ENCODE measurements at regions not wholly inside any gene's neighbourhood (a gene's known extent, or its start where the extent isn't known, plus 50 kb on each side); places are given as distances from the start of the nearest gene placed in this dataset.
"Not testable (repeated sequence)": the region's sequence is repeated elsewhere in the genome, so short reads cannot be mapped to it uniquely, and the experiment has no call there.

DNA sequence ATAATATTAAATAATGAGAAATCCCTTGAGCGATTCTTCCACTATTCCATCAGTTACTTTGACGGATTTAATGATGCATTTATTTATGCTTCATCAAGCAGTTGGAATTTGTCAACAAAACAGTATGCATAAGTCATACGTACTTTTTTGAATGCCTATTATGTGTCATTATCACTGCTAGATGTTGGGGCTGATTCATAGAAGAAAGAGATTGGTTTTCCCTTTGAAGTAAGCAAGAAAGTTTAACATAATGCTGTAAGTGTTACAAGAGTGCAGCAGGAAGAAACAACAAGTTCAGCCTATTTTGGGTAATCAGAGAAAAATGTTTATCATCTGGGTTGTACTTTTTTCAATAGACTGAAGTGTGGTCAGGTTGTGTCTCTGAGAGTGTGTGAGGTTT lies 121.2 kb upstream of the RANBP3L start:
- H3K4me1 Mint-ChIP-seq (ENCODE audit: low read depth), result peaks cover 15% of the 10 kb centered on the region
- no peaks in the 10 kb centered on the region for H3K9me3 Mint-ChIP-seq
- TF ChIP-seq, protein P1, sequence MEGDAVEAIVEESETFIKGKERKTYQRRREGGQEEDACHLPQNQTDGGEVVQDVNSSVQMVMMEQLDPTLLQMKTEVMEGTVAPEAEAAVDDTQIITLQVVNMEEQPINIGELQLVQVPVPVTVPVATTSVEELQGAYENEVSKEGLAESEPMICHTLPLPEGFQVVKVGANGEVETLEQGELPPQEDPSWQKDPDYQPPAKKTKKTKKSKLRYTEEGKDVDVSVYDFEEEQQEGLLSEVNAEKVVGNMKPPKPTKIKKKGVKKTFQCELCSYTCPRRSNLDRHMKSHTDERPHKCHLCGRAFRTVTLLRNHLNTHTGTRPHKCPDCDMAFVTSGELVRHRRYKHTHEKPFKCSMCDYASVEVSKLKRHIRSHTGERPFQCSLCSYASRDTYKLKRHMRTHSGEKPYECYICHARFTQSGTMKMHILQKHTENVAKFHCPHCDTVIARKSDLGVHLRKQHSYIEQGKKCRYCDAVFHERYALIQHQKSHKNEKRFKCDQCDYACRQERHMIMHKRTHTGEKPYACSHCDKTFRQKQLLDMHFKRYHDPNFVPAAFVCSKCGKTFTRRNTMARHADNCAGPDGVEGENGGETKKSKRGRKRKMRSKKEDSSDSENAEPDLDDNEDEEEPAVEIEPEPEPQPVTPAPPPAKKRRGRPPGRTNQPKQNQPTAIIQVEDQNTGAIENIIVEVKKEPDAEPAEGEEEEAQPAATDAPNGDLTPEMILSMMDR (IDR thresholded peaks at IDR 0.05), result no peak
- H3K4me3 Mint-ChIP-seq, result no peak overlapping the region
- no peak overlapping the region for H3K27ac Mint-ChIP-seq
- H3K36me3 Mint-ChIP-seq (ENCODE audit: low read depth), result no peaks in the 10 kb centered on the region
- DNase-seq, result peak; percentile 37
- H3K27me3 Mint-ChIP-seq (ENCODE audit: insufficient read depth), result peaks cover 20% of the 10 kb centered on the region

DNA sequence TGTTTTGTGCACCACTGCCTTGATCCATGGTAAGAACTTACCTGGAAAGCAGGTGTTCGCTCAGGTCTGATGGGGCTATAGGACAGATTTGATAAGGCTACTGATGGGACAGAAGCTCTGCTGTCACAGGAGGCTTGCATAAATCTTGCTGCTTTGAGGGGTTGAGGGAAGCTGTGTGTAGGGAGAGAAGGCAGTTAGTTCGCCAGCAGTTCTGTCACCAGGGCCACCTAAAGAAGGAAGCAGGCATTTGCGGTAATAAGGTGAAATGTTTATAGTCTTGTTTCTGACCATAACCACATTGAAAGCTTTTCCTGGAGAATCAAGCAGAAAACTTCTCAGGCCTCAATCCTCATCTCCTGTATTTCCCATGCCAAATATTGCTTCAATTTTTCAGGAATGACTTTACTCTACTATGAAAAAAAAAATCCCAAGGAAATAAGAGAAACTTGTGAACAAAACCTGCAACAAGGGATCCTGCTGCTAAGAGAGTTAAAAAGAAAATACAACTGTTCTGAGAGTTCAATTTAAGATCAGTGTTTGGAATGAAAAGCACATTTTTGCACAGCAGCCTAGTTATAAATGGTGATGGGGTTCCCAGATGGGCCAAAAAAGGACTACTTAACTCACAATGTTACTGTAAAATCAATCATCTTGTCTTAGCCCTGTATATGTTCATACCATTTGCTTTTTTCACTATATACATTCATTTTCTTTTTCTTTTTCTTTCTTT lies 122.0 kb upstream of the RANBP3L start:
- H3K4me1 Mint-ChIP-seq (ENCODE audit: low read depth), result peaks cover 13% of the 10 kb centered on the region
- no peak for DNase-seq
- peaks cover 20% of the 10 kb centered on the region for H3K27me3 Mint-ChIP-seq (ENCODE audit: insufficient read depth)
- H3K36me3 Mint-ChIP-seq (ENCODE audit: low read depth), result no peaks in the 10 kb centered on the region
- H3K9me3 Mint-ChIP-seq, result no peaks in the 10 kb centered on the region
- TF ChIP-seq, protein P1 (IDR thresholded peaks at IDR 0.05), result no peak
- no peak overlapping the region for H3K4me3 Mint-ChIP-seq
- no peak overlapping the region for H3K27ac Mint-ChIP-seq

DNA sequence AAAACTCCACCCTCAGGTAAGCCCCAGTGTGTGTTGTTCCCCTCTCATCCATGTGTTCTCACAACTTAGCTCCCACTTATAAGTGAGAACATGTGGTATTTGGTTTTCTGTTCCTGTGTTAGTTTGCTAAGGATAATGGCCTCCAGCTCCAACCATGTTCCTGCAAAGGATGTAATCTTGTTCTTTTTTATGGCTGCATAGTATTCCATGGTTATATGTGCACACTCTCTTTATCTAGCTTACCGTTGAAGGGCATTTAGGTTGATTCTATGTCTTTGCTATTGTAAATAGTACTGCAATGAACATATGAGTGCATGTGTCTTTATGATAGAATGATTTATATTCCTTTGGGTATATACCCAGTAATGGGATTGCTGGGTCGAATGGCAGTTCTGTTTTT lies 124.4 kb upstream of the RANBP3L start:
- peaks cover 31% of the 10 kb centered on the region for H3K27me3 Mint-ChIP-seq (ENCODE audit: insufficient read depth)
- not testable (repeated sequence) for H3K4me3 Mint-ChIP-seq; H3K9me3 Mint-ChIP-seq; H3K27ac Mint-ChIP-seq; H3K36me3 Mint-ChIP-seq (ENCODE audit: low read depth); DNase-seq
- peaks cover 13% of the 10 kb centered on the region for H3K4me1 Mint-ChIP-seq (ENCODE audit: low read depth)

DNA sequence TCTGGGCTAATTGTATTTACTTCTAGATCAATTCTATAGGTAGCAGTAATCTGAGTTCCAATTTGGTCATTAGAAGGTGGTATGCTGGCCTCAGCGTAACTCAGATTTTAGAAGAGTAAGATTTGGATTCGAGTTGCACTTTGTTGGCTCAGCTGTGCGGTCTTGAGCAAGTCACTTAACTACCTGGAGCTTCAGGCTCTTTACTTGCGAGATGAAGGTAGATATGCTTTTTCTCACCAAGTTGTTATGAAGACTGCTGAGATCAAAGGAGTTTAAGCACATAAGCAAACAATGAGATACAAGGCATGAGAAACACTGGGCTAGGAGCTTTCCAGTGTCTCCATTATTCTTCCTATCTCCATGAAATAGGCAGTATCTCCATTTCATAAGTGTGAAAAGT lies 133.8 kb upstream of the RANBP3L start:
- H3K4me1 Mint-ChIP-seq (ENCODE audit: low read depth), result no peaks in the 10 kb centered on the region

DNA sequence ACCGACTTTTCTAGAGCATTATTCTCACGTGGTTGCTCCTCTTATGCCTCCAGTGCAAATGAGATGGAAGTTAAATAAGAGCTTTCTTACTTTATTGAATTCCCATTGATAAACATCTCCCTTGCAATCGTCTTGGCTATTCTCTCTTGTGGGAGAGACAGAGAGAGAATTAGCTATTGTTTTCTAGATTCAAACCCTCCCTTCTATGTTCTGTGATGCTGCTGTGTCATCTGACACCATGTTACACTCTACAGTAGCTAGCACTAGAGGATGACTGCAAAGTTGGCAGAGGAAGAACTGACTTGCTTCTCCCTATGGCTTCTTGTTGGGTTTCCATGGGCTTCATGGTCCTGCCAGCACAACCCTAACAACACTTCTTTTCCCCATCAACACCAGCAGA lies 134.6 kb upstream of the RANBP3L start:
- H3K36me3 Mint-ChIP-seq (ENCODE audit: low read depth), result no peaks in the 10 kb centered on the region
- no peak overlapping the region for H3K27ac Mint-ChIP-seq
- no peaks in the 10 kb centered on the region for H3K4me1 Mint-ChIP-seq (ENCODE audit: low read depth)
- peaks cover 32% of the 10 kb centered on the region for H3K27me3 Mint-ChIP-seq (ENCODE audit: insufficient read depth)
- no peaks in the 10 kb centered on the region for H3K9me3 Mint-ChIP-seq
- no peak overlapping the region for H3K4me3 Mint-ChIP-seq
- TF ChIP-seq, protein P1 (IDR thresholded peaks at IDR 0.05), result no peak
- no peak for DNase-seq

More for the DNA sequence above, 133.8 kb upstream of the RANBP3L start:
- Mint-ChIP-seq H3K36me3 (ENCODE audit: low read depth) (no peaks in the 10 kb centered on the region), H3K4me3 (no peak overlapping the region), H3K27ac (no peak overlapping the region), H3K27me3 (ENCODE audit: insufficient read depth) (peaks cover 39% of the 10 kb centered on the region), H3K9me3 (no peaks in the 10 kb centered on the region)
- no peak for DNase-seq
- TF ChIP-seq, protein P1 (IDR thresholded peaks at IDR 0.05), result no peak

DNA sequence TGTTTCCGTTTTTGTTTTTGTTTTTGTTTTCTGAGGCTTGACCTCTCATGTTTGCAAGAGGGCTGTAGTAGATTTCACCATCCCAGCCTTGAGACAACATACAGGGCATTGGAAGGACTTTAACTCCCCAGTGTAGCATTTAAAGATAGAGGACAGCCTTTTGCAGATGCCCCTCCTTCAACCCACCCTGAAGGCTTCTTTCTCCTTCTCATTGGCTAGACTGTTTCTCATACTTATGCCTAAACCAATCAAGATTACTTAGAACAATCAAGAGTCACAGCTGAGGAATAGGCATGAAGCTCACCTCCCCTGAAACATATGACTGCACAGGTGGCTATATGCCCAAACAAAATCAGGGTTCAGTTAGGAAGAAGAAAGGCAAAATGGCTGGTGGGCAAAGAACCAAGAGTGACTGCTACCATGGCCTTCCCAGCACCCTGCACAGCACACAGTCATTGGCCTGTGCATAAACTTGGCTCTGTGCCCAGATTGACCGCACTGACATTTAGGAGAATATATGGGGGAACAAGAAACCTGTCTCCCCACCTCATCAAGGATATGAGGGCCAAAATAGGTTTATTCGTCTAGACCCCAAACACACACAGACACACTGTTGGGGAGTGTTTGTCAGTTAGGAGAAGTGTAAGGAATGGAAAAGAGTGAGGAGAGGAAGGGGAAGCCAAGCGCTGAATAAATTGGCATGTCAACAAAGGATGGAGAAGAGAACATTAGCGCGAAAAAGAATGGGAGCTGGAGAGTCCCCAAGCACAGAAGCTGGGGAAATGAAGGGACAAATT lies 137.3 kb upstream of the RANBP3L start:
- Mint-ChIP-seq H3K4me3 (no peak overlapping the region), H3K4me1 (ENCODE audit: low read depth) (peaks cover 17% of the 10 kb centered on the region), H3K9me3 (no peaks in the 10 kb centered on the region), H3K27ac (no peak overlapping the region), H3K27me3 (ENCODE audit: insufficient read depth) (peaks cover 24% of the 10 kb centered on the region), H3K36me3 (ENCODE audit: low read depth) (no peaks in the 10 kb centered on the region)
- no peak for DNase-seq
- TF ChIP-seq, protein P1 (IDR thresholded peaks at IDR 0.05), result no peak
